AG10803 (cell line): ENCODE measurements at regions not wholly inside any gene's neighbourhood (a gene's known extent, or its start where the extent isn't known, plus 50 kb on each side); places are given as distances from the start of the nearest gene placed in this dataset.

Experiments
- DNase-seq: peaks from one replicate; pipeline ENCODE4 v3.0.0; 2010; ENCODE audit warnings: low read depth
- H3K4me3 ChIP-seq: 2 replicates; pipeline ENCODE4 v1.5.1; 2011; ENCODE audit warnings: mild to moderate bottlenecking, low read length, control low read depth
- CTCF ChIP-seq: conservative IDR thresholded peaks from 2 replicates; pipeline ENCODE4 v1.5.1; 2011; ENCODE audit warnings: mild to moderate bottlenecking, low read length, control low read depth, inconsistent platforms

GRCh38 chr4:186814535-186815070 lies 90.9 kb upstream of the FAT1 start:
- H3K4me3 ChIP-seq, result no peak overlapping the region
- no peak for DNase-seq
- TF ChIP-seq CTCF, result no peak

GRCh38 chr4:186819342-186820086 lies 95.9 kb upstream of the FAT1 start:
- DNase-seq, result no peak
- H3K4me3 ChIP-seq, result no peak overlapping the region
- TF ChIP-seq CTCF, result no peak

- no peak overlapping the region for H3K4me3 ChIP-seq
- TF ChIP-seq CTCF, result no peak
- peak; percentile 33 for DNase-seq
Observed at GRCh38 chr4:186820391-186820891, 96.8 kb upstream of the FAT1 start.

GRCh38 chr4:186823989-186824388 lies 100.3 kb upstream of the FAT1 start:
- H3K4me3 ChIP-seq, result no peak overlapping the region
- TF ChIP-seq CTCF, result no peak
- peak; percentile 62 for DNase-seq

- H3K4me3 ChIP-seq, result no peak overlapping the region
- no peak for TF ChIP-seq CTCF
- DNase-seq, result no peak
Observed at GRCh38 chr4:186825069-186825468, 101.4 kb upstream of the FAT1 start.

- TF ChIP-seq CTCF, result no peak
- no peak overlapping the region for H3K4me3 ChIP-seq
- DNase-seq, result no peak
Observed at GRCh38 chr4:186826006-186826405, 102.3 kb upstream of the FAT1 start.
